Stomach (tissue), 4 donors: ENCODE measurements at regions not wholly inside any gene's neighbourhood (a gene's known extent, or its start where the extent isn't known, plus 50 kb on each side); places are given as distances from the start of the nearest gene placed in this dataset.

Experiments
- POLR2A ChIP-seq, 4 donors: fragments of 450-650 bp; IDR thresholded peaks; one replicate each; pipeline ENCODE4 v1.6.1; 2016; ENCODE audit warnings: antibody characterized with exemption in 4 of 4, control low read depth in 2 of 4, mild to moderate bottlenecking in 1 of 4, moderate library complexity in 1 of 4
- POLR2AphosphoS5 ChIP-seq, 3 donors: sonication (generic); formaldehyde crosslinking; IDR thresholded peaks; one replicate each; pipeline ENCODE4 v1.6.1; 2016; ENCODE audit warnings: antibody characterized with exemption in 3 of 3
- TF ChIP-seq, protein P1 (sequence below), 7 experiments: fragments of 450-650 bp in 4 of 7; fragments of 200-600 bp in 3 of 7; sonication (generic) in 3 of 7; IDR thresholded peaks; one replicate each; pipeline ENCODE4 v1.5.1; 2016 to 2019; ENCODE audit warnings: antibody characterized with exemption in 7 of 7, control low read depth in 2 of 7, mild to moderate bottlenecking in 1 of 7

DNA sequence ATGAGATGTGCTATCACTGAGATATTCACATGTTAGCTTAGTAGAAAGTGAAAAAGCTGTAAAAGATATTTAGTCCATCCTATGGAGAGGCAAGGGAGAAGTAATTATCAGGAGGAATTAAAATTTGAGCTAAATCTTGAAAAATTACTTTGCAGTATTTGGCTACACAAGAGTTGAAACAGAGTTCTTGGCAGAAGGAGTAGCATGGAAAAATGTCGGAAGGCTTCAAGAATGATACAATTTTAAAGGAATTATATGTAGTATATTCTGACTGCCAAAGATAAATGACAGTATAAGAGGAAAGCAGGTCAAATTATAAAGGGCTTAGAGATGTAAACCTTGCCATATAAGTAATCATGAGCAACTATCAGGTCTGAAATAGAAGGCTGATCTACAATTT is 518.9 kb downstream of the BRINP3 start:
- TF ChIP-seq, protein P1, sequence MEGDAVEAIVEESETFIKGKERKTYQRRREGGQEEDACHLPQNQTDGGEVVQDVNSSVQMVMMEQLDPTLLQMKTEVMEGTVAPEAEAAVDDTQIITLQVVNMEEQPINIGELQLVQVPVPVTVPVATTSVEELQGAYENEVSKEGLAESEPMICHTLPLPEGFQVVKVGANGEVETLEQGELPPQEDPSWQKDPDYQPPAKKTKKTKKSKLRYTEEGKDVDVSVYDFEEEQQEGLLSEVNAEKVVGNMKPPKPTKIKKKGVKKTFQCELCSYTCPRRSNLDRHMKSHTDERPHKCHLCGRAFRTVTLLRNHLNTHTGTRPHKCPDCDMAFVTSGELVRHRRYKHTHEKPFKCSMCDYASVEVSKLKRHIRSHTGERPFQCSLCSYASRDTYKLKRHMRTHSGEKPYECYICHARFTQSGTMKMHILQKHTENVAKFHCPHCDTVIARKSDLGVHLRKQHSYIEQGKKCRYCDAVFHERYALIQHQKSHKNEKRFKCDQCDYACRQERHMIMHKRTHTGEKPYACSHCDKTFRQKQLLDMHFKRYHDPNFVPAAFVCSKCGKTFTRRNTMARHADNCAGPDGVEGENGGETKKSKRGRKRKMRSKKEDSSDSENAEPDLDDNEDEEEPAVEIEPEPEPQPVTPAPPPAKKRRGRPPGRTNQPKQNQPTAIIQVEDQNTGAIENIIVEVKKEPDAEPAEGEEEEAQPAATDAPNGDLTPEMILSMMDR (IDR thresholded peaks at IDR 0.05), result no peak
- TF ChIP-seq POLR2A (IDR thresholded peaks at IDR 0.05) (no peak), POLR2AphosphoS5 (IDR thresholded peaks at IDR 0.05) (no peak)
